ENCODE measurements at regions not wholly inside any gene's neighbourhood (a gene's known extent, or its start where the extent isn't known, plus 50 kb on each side); places are given as distances from the start of the nearest gene placed in this dataset.

DNA sequence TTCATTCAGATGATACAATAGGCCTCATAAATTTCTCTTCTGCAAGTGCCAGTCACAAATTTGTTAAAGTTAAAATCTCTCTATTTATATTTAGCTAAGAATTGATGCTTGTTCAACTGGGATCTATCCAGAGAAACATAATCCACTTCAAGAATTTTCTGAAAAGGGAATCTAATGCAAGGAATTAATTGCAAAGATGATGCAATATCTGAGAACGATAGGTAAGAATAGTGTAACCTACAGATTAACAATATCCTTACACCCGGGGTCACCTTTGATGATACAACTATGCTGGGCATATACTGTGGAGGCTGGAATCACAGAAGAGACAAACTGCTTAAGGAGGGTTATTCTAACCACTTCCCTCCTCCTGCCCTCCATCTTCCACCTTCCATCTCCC is 295.1 kb downstream of the FOXG1 start:
- TF ChIP-seq, protein P1, sequence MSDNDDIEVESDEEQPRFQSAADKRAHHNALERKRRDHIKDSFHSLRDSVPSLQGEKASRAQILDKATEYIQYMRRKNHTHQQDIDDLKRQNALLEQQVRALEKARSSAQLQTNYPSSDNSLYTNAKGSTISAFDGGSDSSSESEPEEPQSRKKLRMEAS (IDR thresholded peaks at IDR 0.05) = no peak
- TF ChIP-seq FOSL1 (IDR thresholded peaks at IDR 0.05; ENCODE audit: insufficient read depth, low read depth, low read length) = no peak
- TF ChIP-seq, protein P2, sequence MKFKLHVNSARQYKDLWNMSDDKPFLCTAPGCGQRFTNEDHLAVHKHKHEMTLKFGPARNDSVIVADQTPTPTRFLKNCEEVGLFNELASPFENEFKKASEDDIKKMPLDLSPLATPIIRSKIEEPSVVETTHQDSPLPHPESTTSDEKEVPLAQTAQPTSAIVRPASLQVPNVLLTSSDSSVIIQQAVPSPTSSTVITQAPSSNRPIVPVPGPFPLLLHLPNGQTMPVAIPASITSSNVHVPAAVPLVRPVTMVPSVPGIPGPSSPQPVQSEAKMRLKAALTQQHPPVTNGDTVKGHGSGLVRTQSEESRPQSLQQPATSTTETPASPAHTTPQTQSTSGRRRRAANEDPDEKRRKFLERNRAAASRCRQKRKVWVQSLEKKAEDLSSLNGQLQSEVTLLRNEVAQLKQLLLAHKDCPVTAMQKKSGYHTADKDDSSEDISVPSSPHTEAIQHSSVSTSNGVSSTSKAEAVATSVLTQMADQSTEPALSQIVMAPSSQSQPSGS (IDR thresholded peaks at IDR 0.05; ENCODE audit: low read length) = no peak
- TF ChIP-seq, protein P3, sequence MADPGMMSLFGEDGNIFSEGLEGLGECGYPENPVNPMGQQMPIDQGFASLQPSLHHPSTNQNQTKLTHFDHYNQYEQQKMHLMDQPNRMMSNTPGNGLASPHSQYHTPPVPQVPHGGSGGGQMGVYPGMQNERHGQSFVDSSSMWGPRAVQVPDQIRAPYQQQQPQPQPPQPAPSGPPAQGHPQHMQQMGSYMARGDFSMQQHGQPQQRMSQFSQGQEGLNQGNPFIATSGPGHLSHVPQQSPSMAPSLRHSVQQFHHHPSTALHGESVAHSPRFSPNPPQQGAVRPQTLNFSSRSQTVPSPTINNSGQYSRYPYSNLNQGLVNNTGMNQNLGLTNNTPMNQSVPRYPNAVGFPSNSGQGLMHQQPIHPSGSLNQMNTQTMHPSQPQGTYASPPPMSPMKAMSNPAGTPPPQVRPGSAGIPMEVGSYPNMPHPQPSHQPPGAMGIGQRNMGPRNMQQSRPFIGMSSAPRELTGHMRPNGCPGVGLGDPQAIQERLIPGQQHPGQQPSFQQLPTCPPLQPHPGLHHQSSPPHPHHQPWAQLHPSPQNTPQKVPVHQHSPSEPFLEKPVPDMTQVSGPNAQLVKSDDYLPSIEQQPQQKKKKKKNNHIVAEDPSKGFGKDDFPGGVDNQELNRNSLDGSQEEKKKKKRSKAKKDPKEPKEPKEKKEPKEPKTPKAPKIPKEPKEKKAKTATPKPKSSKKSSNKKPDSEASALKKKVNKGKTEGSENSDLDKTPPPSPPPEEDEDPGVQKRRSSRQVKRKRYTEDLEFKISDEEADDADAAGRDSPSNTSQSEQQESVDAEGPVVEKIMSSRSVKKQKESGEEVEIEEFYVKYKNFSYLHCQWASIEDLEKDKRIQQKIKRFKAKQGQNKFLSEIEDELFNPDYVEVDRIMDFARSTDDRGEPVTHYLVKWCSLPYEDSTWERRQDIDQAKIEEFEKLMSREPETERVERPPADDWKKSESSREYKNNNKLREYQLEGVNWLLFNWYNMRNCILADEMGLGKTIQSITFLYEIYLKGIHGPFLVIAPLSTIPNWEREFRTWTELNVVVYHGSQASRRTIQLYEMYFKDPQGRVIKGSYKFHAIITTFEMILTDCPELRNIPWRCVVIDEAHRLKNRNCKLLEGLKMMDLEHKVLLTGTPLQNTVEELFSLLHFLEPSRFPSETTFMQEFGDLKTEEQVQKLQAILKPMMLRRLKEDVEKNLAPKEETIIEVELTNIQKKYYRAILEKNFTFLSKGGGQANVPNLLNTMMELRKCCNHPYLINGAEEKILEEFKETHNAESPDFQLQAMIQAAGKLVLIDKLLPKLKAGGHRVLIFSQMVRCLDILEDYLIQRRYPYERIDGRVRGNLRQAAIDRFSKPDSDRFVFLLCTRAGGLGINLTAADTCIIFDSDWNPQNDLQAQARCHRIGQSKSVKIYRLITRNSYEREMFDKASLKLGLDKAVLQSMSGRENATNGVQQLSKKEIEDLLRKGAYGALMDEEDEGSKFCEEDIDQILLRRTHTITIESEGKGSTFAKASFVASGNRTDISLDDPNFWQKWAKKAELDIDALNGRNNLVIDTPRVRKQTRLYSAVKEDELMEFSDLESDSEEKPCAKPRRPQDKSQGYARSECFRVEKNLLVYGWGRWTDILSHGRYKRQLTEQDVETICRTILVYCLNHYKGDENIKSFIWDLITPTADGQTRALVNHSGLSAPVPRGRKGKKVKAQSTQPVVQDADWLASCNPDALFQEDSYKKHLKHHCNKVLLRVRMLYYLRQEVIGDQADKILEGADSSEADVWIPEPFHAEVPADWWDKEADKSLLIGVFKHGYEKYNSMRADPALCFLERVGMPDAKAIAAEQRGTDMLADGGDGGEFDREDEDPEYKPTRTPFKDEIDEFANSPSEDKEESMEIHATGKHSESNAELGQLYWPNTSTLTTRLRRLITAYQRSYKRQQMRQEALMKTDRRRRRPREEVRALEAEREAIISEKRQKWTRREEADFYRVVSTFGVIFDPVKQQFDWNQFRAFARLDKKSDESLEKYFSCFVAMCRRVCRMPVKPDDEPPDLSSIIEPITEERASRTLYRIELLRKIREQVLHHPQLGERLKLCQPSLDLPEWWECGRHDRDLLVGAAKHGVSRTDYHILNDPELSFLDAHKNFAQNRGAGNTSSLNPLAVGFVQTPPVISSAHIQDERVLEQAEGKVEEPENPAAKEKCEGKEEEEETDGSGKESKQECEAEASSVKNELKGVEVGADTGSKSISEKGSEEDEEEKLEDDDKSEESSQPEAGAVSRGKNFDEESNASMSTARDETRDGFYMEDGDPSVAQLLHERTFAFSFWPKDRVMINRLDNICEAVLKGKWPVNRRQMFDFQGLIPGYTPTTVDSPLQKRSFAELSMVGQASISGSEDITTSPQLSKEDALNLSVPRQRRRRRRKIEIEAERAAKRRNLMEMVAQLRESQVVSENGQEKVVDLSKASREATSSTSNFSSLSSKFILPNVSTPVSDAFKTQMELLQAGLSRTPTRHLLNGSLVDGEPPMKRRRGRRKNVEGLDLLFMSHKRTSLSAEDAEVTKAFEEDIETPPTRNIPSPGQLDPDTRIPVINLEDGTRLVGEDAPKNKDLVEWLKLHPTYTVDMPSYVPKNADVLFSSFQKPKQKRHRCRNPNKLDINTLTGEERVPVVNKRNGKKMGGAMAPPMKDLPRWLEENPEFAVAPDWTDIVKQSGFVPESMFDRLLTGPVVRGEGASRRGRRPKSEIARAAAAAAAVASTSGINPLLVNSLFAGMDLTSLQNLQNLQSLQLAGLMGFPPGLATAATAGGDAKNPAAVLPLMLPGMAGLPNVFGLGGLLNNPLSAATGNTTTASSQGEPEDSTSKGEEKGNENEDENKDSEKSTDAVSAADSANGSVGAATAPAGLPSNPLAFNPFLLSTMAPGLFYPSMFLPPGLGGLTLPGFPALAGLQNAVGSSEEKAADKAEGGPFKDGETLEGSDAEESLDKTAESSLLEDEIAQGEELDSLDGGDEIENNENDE (IDR thresholded peaks at IDR 0.05; ENCODE audit: insufficient replicate concordance, low read length) = no peak
- TF ChIP-seq, protein P4, sequence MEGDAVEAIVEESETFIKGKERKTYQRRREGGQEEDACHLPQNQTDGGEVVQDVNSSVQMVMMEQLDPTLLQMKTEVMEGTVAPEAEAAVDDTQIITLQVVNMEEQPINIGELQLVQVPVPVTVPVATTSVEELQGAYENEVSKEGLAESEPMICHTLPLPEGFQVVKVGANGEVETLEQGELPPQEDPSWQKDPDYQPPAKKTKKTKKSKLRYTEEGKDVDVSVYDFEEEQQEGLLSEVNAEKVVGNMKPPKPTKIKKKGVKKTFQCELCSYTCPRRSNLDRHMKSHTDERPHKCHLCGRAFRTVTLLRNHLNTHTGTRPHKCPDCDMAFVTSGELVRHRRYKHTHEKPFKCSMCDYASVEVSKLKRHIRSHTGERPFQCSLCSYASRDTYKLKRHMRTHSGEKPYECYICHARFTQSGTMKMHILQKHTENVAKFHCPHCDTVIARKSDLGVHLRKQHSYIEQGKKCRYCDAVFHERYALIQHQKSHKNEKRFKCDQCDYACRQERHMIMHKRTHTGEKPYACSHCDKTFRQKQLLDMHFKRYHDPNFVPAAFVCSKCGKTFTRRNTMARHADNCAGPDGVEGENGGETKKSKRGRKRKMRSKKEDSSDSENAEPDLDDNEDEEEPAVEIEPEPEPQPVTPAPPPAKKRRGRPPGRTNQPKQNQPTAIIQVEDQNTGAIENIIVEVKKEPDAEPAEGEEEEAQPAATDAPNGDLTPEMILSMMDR (IDR thresholded peaks at IDR 0.05; ENCODE audit: control extremely low read depth in 1 of 3, insufficient read depth in 1 of 3, low read depth in 1 of 3, low read length in 3 of 3) = no peak
- no peak for TF ChIP-seq EP300 (IDR thresholded peaks at IDR 0.05; ENCODE audit: borderline replicate concordance in 1 of 2, low read depth in 2 of 2, low read length in 2 of 2)
- no peak for TF ChIP-seq POLR2AphosphoS5 (IDR thresholded peaks at IDR 0.05; ENCODE audit: low read depth, low read length)
